ENCODE measurements at regions not wholly inside any gene's neighbourhood (a gene's known extent, or its start where the extent isn't known, plus 50 kb on each side); places are given as distances from the start of the nearest gene placed in this dataset.

- no peak for DNase-seq
- WGBS (ENCODE audit: insufficient coverage): no CpG with 5 or more reads among the region's 1 CpG
- POLR2A ChIA-PET: interaction anchor here in 1 of 2 donors (0.7 kb wide), 1 partner anchor 1753 kb away, joined by 4 read pairs; no protein-coding TSS in a partner anchor
Measured at GRCh38 chr7:68439897-68440296, 1158.4 kb upstream of the AUTS2 start.

GRCh38 chr7:68440866-68441265, 1157.4 kb upstream of the AUTS2 start:
- Mint-ChIP-seq H3K4me3 (no peak overlapping the region), H3K36me3 (no peaks in the 10 kb centered on the region), H3K9me3 (peaks cover 37 to 40% (median 39%) of the 10 kb centered on the region in 3 donors), H3K4me1 (no peaks in the 10 kb centered on the region), H3K27me3 (no peaks in the 10 kb centered on the region), H3K27ac (no peak overlapping the region)
- peaks cover 4% of the 10 kb centered on the region for H3K9me3 ChIP-seq
- DNase-seq: no peak
- no peak overlapping the region for H3K27ac ChIP-seq (ENCODE audit: low read length)
- CTCF ChIA-PET: no interaction called here
- H3K36me3 ChIP-seq (ENCODE audit: control insufficient read depth in 2 of 2, extremely low read depth in 1 of 2, insufficient read depth in 1 of 2, low read length in 1 of 2): no peaks in the 10 kb centered on the region
- no peak for ATAC-seq (replicated peaks in 1 of 4)
- no peak overlapping the region for H3K4me3 ChIP-seq (ENCODE audit: control insufficient read depth in 1 of 2, extremely low read depth in 1 of 2, low read length in 1 of 2)
- POLR2A ChIA-PET: no interaction called here
- no peaks in the 10 kb centered on the region for H3K4me1 ChIP-seq (ENCODE audit: control insufficient read depth in 1 of 2, extremely low read depth in 1 of 2, insufficient read depth in 2 of 2, low read length in 2 of 2)
- WGBS (ENCODE audit: insufficient coverage): no CpG with 5 or more reads among the region's 6 CpGs
- H3K27me3 ChIP-seq (replicated peaks in 1 of 2; ENCODE audit: control insufficient read depth in 2 of 2, extremely low read depth in 1 of 2, insufficient read depth in 2 of 2, low read length in 1 of 2): no peaks in the 10 kb centered on the region

More at GRCh38 chr7:68439897-68440296, 1158.4 kb upstream of the AUTS2 start:
- no peak for ATAC-seq (replicated peaks in 1 of 4)
- H3K36me3 ChIP-seq (ENCODE audit: control insufficient read depth in 2 of 2, extremely low read depth in 1 of 2, insufficient read depth in 1 of 2, low read length in 1 of 2): no peaks in the 10 kb centered on the region
- Mint-ChIP-seq H3K27me3 (no peaks in the 10 kb centered on the region), H3K9me3 (peaks cover 31 to 38% (median 37%) of the 10 kb centered on the region in 3 donors), H3K4me3 (no peak overlapping the region), H3K27ac (no peak overlapping the region), H3K36me3 (no peaks in the 10 kb centered on the region), H3K4me1 (no peaks in the 10 kb centered on the region)
- H3K4me1 ChIP-seq (ENCODE audit: control insufficient read depth in 1 of 2, extremely low read depth in 1 of 2, insufficient read depth in 2 of 2, low read length in 2 of 2): no peaks in the 10 kb centered on the region
- H3K4me3 ChIP-seq (ENCODE audit: control insufficient read depth in 1 of 2, extremely low read depth in 1 of 2, low read length in 1 of 2): no peak overlapping the region
- H3K9me3 ChIP-seq: peaks cover 4% of the 10 kb centered on the region
- CTCF ChIA-PET: no interaction called here
- no peak overlapping the region for H3K27ac ChIP-seq (ENCODE audit: low read length)
- no peaks in the 10 kb centered on the region for H3K27me3 ChIP-seq (replicated peaks in 1 of 2; ENCODE audit: control insufficient read depth in 2 of 2, extremely low read depth in 1 of 2, insufficient read depth in 2 of 2, low read length in 1 of 2)

GRCh38 chr7:68441645-68442044, 1156.6 kb upstream of the AUTS2 start:
- H3K4me1 ChIP-seq (ENCODE audit: control insufficient read depth in 1 of 2, extremely low read depth in 1 of 2, insufficient read depth in 2 of 2, low read length in 2 of 2): no peaks in the 10 kb centered on the region
- 97% methylated on average over 6 of the region's 8 CpGs for WGBS (ENCODE audit: insufficient coverage)
- H3K27ac ChIP-seq (ENCODE audit: low read length): no peak overlapping the region
- H3K9me3 ChIP-seq: peaks cover 4% of the 10 kb centered on the region
- no peaks in the 10 kb centered on the region for H3K36me3 ChIP-seq (ENCODE audit: control insufficient read depth in 2 of 2, extremely low read depth in 1 of 2, insufficient read depth in 1 of 2, low read length in 1 of 2)
- ATAC-seq (replicated peaks in 1 of 4) (no peak), DNase-seq (no peak)
- no peaks in the 10 kb centered on the region for H3K4me1 Mint-ChIP-seq
- POLR2A ChIA-PET: no interaction called here
- no peak overlapping the region for H3K4me3 ChIP-seq (ENCODE audit: control insufficient read depth in 1 of 2, extremely low read depth in 1 of 2, low read length in 1 of 2)
- no peaks in the 10 kb centered on the region for H3K27me3 Mint-ChIP-seq
- CTCF ChIA-PET: no interaction called here
- no peaks in the 10 kb centered on the region for H3K36me3 Mint-ChIP-seq
- H3K27me3 ChIP-seq (replicated peaks in 1 of 2; ENCODE audit: control insufficient read depth in 2 of 2, extremely low read depth in 1 of 2, insufficient read depth in 2 of 2, low read length in 1 of 2): no peaks in the 10 kb centered on the region
- peaks cover 36 to 44% (median 40%) of the 10 kb centered on the region in 3 donors for H3K9me3 Mint-ChIP-seq
- no peak overlapping the region for H3K27ac Mint-ChIP-seq
- no peak overlapping the region for H3K4me3 Mint-ChIP-seq

GRCh38 chr7:68442931-68443631, 1155.2 kb upstream of the AUTS2 start:
- no peak overlapping the region for H3K4me3 ChIP-seq (ENCODE audit: control insufficient read depth in 1 of 2, extremely low read depth in 1 of 2, low read length in 1 of 2)
- no peaks in the 10 kb centered on the region for H3K27me3 Mint-ChIP-seq
- H3K27ac ChIP-seq (ENCODE audit: low read length): no peak overlapping the region
- peaks cover 23 to 40% (median 29%) of the 10 kb centered on the region in 3 donors for H3K9me3 Mint-ChIP-seq
- no peaks in the 10 kb centered on the region for H3K36me3 Mint-ChIP-seq
- H3K27ac Mint-ChIP-seq: no peak overlapping the region
- peaks cover 4% of the 10 kb centered on the region for H3K9me3 ChIP-seq
- H3K4me1 Mint-ChIP-seq: no peaks in the 10 kb centered on the region
- ChIA-PET CTCF (no interaction called here), POLR2A (interaction anchor here in 1 of 2 donors (0.5 kb wide), 1 partner anchor 94 kb away, joined by 3 read pairs; no protein-coding TSS in a partner anchor)
- no peaks in the 10 kb centered on the region for H3K27me3 ChIP-seq (replicated peaks in 1 of 2; ENCODE audit: control insufficient read depth in 2 of 2, extremely low read depth in 1 of 2, insufficient read depth in 2 of 2, low read length in 1 of 2)
- no peak for DNase-seq
- H3K4me1 ChIP-seq (ENCODE audit: control insufficient read depth in 1 of 2, extremely low read depth in 1 of 2, insufficient read depth in 2 of 2, low read length in 2 of 2): no peaks in the 10 kb centered on the region
- no peaks in the 10 kb centered on the region for H3K36me3 ChIP-seq (ENCODE audit: control insufficient read depth in 2 of 2, extremely low read depth in 1 of 2, insufficient read depth in 1 of 2, low read length in 1 of 2)
- H3K4me3 Mint-ChIP-seq: no peak overlapping the region
- no peak for ATAC-seq (replicated peaks in 1 of 4)
- 60% methylated on average over 2 of the region's 6 CpGs for WGBS (ENCODE audit: insufficient coverage)

GRCh38 chr7:68444042-68444441, 1154.2 kb upstream of the AUTS2 start:
- Histone ChIP-seq H3K27me3 (replicated peaks in 1 of 2; ENCODE audit: control insufficient read depth in 2 of 2, extremely low read depth in 1 of 2, insufficient read depth in 2 of 2, low read length in 1 of 2) (no peaks in the 10 kb centered on the region), H3K4me3 (ENCODE audit: control insufficient read depth in 1 of 2, extremely low read depth in 1 of 2, low read length in 1 of 2) (no peak overlapping the region), H3K27ac (ENCODE audit: low read length) (no peak overlapping the region), H3K9me3 (peaks cover 2% of the 10 kb centered on the region), H3K4me1 (ENCODE audit: control insufficient read depth in 1 of 2, extremely low read depth in 1 of 2, insufficient read depth in 2 of 2, low read length in 2 of 2) (no peaks in the 10 kb centered on the region), H3K36me3 (ENCODE audit: control insufficient read depth in 2 of 2, extremely low read depth in 1 of 2, insufficient read depth in 1 of 2, low read length in 1 of 2) (no peaks in the 10 kb centered on the region)
- H3K4me1 Mint-ChIP-seq: no peaks in the 10 kb centered on the region
- ChIA-PET POLR2A (no interaction called here), CTCF (no interaction called here)
- H3K9me3 Mint-ChIP-seq: peaks cover 22 to 40% (median 24%) of the 10 kb centered on the region in 3 donors
- no peak overlapping the region for H3K4me3 Mint-ChIP-seq
- H3K27me3 Mint-ChIP-seq: no peaks in the 10 kb centered on the region
- no peak for DNase-seq
- H3K36me3 Mint-ChIP-seq: no peaks in the 10 kb centered on the region
- no peak overlapping the region for H3K27ac Mint-ChIP-seq
- ATAC-seq (replicated peaks in 1 of 4): no peak
- 75% methylated on average over 2 of the region's 2 CpGs for WGBS (ENCODE audit: insufficient coverage)

GRCh38 chr7:68444956-68445355, 1153.3 kb upstream of the AUTS2 start:
- WGBS (ENCODE audit: insufficient coverage): 90% methylated on average over 2 of the region's 3 CpGs
- ATAC-seq (replicated peaks in 1 of 4): no peak
- CTCF ChIA-PET: no interaction called here
- POLR2A ChIA-PET: no interaction called here
- Histone ChIP-seq H3K4me1 (ENCODE audit: control insufficient read depth in 1 of 2, extremely low read depth in 1 of 2, insufficient read depth in 2 of 2, low read length in 2 of 2) (no peaks in the 10 kb centered on the region), H3K27ac (ENCODE audit: low read length) (no peak overlapping the region), H3K27me3 (replicated peaks in 1 of 2; ENCODE audit: control insufficient read depth in 2 of 2, extremely low read depth in 1 of 2, insufficient read depth in 2 of 2, low read length in 1 of 2) (no peaks in the 10 kb centered on the region), H3K4me3 (ENCODE audit: control insufficient read depth in 1 of 2, extremely low read depth in 1 of 2, low read length in 1 of 2) (no peak overlapping the region), H3K36me3 (ENCODE audit: control insufficient read depth in 2 of 2, extremely low read depth in 1 of 2, insufficient read depth in 1 of 2, low read length in 1 of 2) (no peaks in the 10 kb centered on the region), H3K9me3 (peaks cover 2% of the 10 kb centered on the region)
- no peak for DNase-seq
- peaks cover 22 to 44% (median 29%) of the 10 kb centered on the region in 3 donors for H3K9me3 Mint-ChIP-seq
- no peak overlapping the region for H3K27ac Mint-ChIP-seq
- H3K27me3 Mint-ChIP-seq: no peaks in the 10 kb centered on the region
- no peaks in the 10 kb centered on the region for H3K4me1 Mint-ChIP-seq
- H3K36me3 Mint-ChIP-seq: no peaks in the 10 kb centered on the region
- H3K4me3 Mint-ChIP-seq: no peak overlapping the region
